Gastrocnemius medialis (tissue), 4 donors: ENCODE measurements at regions not wholly inside any gene's neighbourhood (a gene's known extent, or its start where the extent isn't known, plus 50 kb on each side); places are given as distances from the start of the nearest gene placed in this dataset.

Experiments used
- ATAC-seq, 2 donors: fragments of 150-250 bp; one replicate each; pipeline ENCODE4 v1.9.1; 2016
- DNase-seq, 2 donors: peaks; one replicate each; pipeline ENCODE4 v3.0.0-alpha.2; 2019
- H3K27ac ChIP-seq, 4 donors: fragments of 200-600 bp; sonication (generic); 1 replicate in 1 of 4; 2 replicates in 3 of 4; pipeline ENCODE4 v1.5.1; 2016 to 2018; ENCODE audit warnings: mild to moderate bottlenecking in 2 of 4, moderate library complexity in 1 of 4
- H3K27me3 ChIP-seq, 3 donors: fragments of 200-600 bp; sonication (generic) in 2 of 3; 1 replicate in 1 of 3; 2 replicates in 2 of 3; pipeline versions ENCODE4 v1.5.1 to v1.6.0; 2016 to 2019; ENCODE audit warnings: mild to moderate bottlenecking in 1 of 3, moderate library complexity in 1 of 3
- H3K36me3 ChIP-seq, 2 donors: fragments of 200-600 bp; sonication (generic) in 1 of 2; one replicate each; pipeline ENCODE4 v1.5.1; 2017 to 2018
- H3K4me1 ChIP-seq, 2 donors: fragments of 200-600 bp; sonication (generic) in 1 of 2; one replicate each; pipeline ENCODE4 v1.5.1; 2016 to 2017; ENCODE audit warnings: mild to moderate bottlenecking in 2 of 2
- H3K4me3 ChIP-seq, 4 donors: fragments of 200-600 bp; sonication (generic) in 3 of 4; 1 replicate in 1 of 4; 2 replicates in 3 of 4; pipeline ENCODE4 v1.5.1; 2016 to 2019; ENCODE audit warnings: mild to moderate bottlenecking in 2 of 4
- H3K9me3 ChIP-seq, 3 donors: fragments of 200-600 bp; sonication (generic) in 2 of 3; 1 replicate in 1 of 3; 2 replicates in 2 of 3; pipeline ENCODE4 v1.5.1; 2016 to 2019
- CTCF ChIP-seq, 5 experiments: fragments of 450-650 bp in 3 of 5; fragments of 200-600 bp in 2 of 5; sonication (generic) in 2 of 5; IDR thresholded peaks in 4 of 5; conservative IDR thresholded peaks in 1 of 5; 1 replicate in 4 of 5; 2 replicates in 1 of 5; pipeline ENCODE4 v1.5.1; 2016 to 2019; ENCODE audit warnings: antibody characterized with exemption in 5 of 5, mild to moderate bottlenecking in 3 of 5, moderate library complexity in 3 of 5
- POLR2A ChIP-seq, 2 donors: fragments of 450-650 bp; IDR thresholded peaks; one replicate each; pipeline ENCODE4 v1.6.1; 2017; ENCODE audit warnings: antibody characterized with exemption in 2 of 2, mild to moderate bottlenecking in 2 of 2, moderate library complexity in 2 of 2
- in situ Hi-C, 4 donors: fragments of 200-750 bp; cut with MboI; loops; one replicate each; pipeline versions ENCODE4 v1.15.0 to v1.8.0; 2017; ENCODE audit warnings: low sequenced_read_pairs in 4 of 4
- intact Hi-C: fragments of 100-400 bp; cut with DNase I; formaldehyde crosslinking; loops from one replicate; pipeline ENCODE4 v1.15.1; 2023; ENCODE audit warnings: low total_unique reads

DNA sequence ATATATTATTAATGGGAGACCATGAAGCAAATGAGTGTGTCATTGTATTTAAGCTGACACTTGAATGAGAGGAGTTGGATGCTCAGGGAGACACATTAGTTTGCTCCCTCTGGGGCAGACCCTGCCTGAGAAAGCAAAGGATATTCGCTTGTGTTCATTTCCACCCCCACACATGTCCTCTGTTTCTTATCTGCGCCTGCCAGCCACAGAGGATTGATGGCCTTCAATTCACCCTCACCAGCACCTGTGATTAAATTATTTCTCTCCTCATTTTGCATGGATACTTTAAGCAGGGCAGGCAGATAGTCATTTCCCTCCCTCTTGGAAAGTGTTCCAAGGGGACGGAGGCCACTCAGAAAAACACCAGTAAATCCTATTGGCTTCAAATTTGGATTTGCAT lies 185.2 kb upstream of the GMDS start:
- in situ Hi-C loops (no loop called here), intact Hi-C loops (no loop called here)
- H3K27ac ChIP-seq, result no peak overlapping the region

GRCh38 chr6:2429460-2429859 lies 184.1 kb upstream of the GMDS start:
- Histone ChIP-seq H3K4me1 (no peaks in the 10 kb centered on the region), H3K27me3 (no peaks in the 10 kb centered on the region), H3K9me3 (no peaks in the 10 kb centered on the region), H3K36me3 (no peaks in the 10 kb centered on the region), H3K27ac (no peak overlapping the region), H3K4me3 (no peak overlapping the region)
- in situ Hi-C loops, result no loop called here
- no peak for TF ChIP-seq POLR2A (IDR thresholded peaks at IDR 0.05)
- TF ChIP-seq CTCF (IDR thresholded peaks at IDR 0.05 in 4 of 5, conservative IDR thresholded peaks at IDR 0.05 in 1 of 5), result no peak
- ATAC-seq, result no peak
- no peak for DNase-seq
- intact Hi-C loops, result no loop called here

More for the DNA sequence above, 185.2 kb upstream of the GMDS start:
- Histone ChIP-seq H3K27me3 (no peaks in the 10 kb centered on the region), H3K4me3 (no peak overlapping the region), H3K4me1 (no peaks in the 10 kb centered on the region), H3K9me3 (no peaks in the 10 kb centered on the region), H3K36me3 (no peaks in the 10 kb centered on the region)
- ATAC-seq (no peak), DNase-seq (no peak)
- TF ChIP-seq POLR2A (IDR thresholded peaks at IDR 0.05), result no peak
- TF ChIP-seq CTCF (IDR thresholded peaks at IDR 0.05 in 4 of 5, conservative IDR thresholded peaks at IDR 0.05 in 1 of 5), result no peak

GRCh38 chr6:2429032-2429431 lies 183.6 kb upstream of the GMDS start:
- TF ChIP-seq POLR2A (IDR thresholded peaks at IDR 0.05), result no peak
- no peak for TF ChIP-seq CTCF (IDR thresholded peaks at IDR 0.05 in 4 of 5, conservative IDR thresholded peaks at IDR 0.05 in 1 of 5)
- Histone ChIP-seq H3K27ac (no peak overlapping the region), H3K36me3 (no peaks in the 10 kb centered on the region), H3K4me3 (no peak overlapping the region), H3K27me3 (no peaks in the 10 kb centered on the region), H3K4me1 (no peaks in the 10 kb centered on the region), H3K9me3 (no peaks in the 10 kb centered on the region)
- intact Hi-C loops, result no loop called here
- in situ Hi-C loops, result no loop called here
- ATAC-seq (no peak), DNase-seq (no peak)

- intact Hi-C loops, result no loop called here
- no peak overlapping the region for H3K27ac ChIP-seq
- H3K27me3 ChIP-seq, result no peaks in the 10 kb centered on the region
- H3K9me3 ChIP-seq, result no peaks in the 10 kb centered on the region
- no peak for DNase-seq
- no peaks in the 10 kb centered on the region for H3K4me1 ChIP-seq
- no peak for ATAC-seq
- no peak overlapping the region for H3K4me3 ChIP-seq
- in situ Hi-C loops, result no loop called here
- H3K36me3 ChIP-seq, result no peaks in the 10 kb centered on the region
- no peak for TF ChIP-seq POLR2A (IDR thresholded peaks at IDR 0.05)
- TF ChIP-seq CTCF (IDR thresholded peaks at IDR 0.05 in 4 of 5, conservative IDR thresholded peaks at IDR 0.05 in 1 of 5), result no peak
These were observed 181.3 kb upstream of the GMDS start for GRCh38 chr6:2426561-2427340.
